ENCODE measurements at regions not wholly inside any gene's neighbourhood (a gene's known extent, or its start where the extent isn't known, plus 50 kb on each side); places are given as distances from the start of the nearest gene placed in this dataset.

DNA sequence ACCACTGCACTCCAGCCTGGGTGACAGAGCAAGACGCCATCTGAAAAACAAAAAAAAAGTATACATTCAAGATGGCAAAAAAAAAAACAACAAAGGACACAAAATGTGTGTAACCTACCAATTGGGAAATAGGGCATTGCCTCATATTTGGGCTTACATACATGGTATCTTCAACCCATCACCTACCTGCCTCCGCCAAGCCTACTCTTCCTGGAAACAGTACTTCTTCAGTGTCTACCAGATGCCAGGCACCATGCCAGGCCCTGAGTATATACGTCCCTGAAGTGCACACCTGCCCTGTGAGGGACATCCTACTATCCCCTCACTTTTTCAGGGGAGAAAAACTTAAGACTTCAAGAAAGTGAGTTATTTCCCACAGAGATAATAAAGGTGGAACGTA lies 160.2 kb downstream of the TOMM20 start:
- Histone ChIP-seq H3K79me2 (ENCODE audit: insufficient read depth, low read length) (no peaks in the 10 kb centered on the region), H4K91ac (ENCODE audit: insufficient read length, low read depth, low read length) (no peak overlapping the region), H4K8ac (replicated peaks; ENCODE audit: insufficient read length, low read depth, low read length) (no peak overlapping the region), H3K9me3 (ENCODE audit: control insufficient read depth, low read depth, low read length) (no peaks in the 10 kb centered on the region), H2BK15ac (ENCODE audit: low read depth, low read length) (no peak overlapping the region), H3K23me2 (ENCODE audit: insufficient read length, low read depth, low read length, poor library complexity, severe bottlenecking) (peaks cover 3% of the 10 kb centered on the region), H2BK5ac (ENCODE audit: insufficient read length, low read length) (no peak overlapping the region), H3K27ac (ENCODE audit: insufficient read length, low read depth, low read length) (no peak overlapping the region), H3K56ac (ENCODE audit: insufficient read length, low read depth, low read length) (no peak overlapping the region), H3K4me1 (ENCODE audit: insufficient read depth, low read length) (peaks cover 10% of the 10 kb centered on the region; the same call in 1 of the 2 replicates), H2BK20ac (ENCODE audit: low read depth, low read length, poor library complexity, severe bottlenecking) (no peak overlapping the region), H2AFZ (ENCODE audit: low read length) (no peak overlapping the region), H3K9ac (ENCODE audit: extremely low read depth, insufficient read length, low read length) (no peak overlapping the region), H4K20me1 (ENCODE audit: control insufficient read depth, insufficient read depth, insufficient read length) (no peaks in the 10 kb centered on the region), H2BK120ac (ENCODE audit: low read depth, low read length, poor library complexity, severe bottlenecking) (no peak overlapping the region), H3T11ph (ENCODE audit: low read length) (no peak overlapping the region), H3K79me1 (ENCODE audit: insufficient read depth, low read depth, low read length, poor library complexity, severe bottlenecking) (no peaks in the 10 kb centered on the region), H3K14ac (ENCODE audit: insufficient read depth, low read length) (no peak overlapping the region), H3K23ac (ENCODE audit: insufficient read length, low read depth, low read length) (no peak overlapping the region), H3K18ac (ENCODE audit: insufficient read length, low read depth, low read length) (no peak overlapping the region), H3K4ac (ENCODE audit: low read depth, low read length) (no peak overlapping the region), H3K4me2 (ENCODE audit: insufficient read depth, insufficient read length, low read length) (no peak overlapping the region), H4K5ac (ENCODE audit: insufficient read length, low read depth, low read length) (no peak overlapping the region), H2BK12ac (ENCODE audit: insufficient read length, low read depth, low read length) (no peak overlapping the region), H3K27me3 (ENCODE audit: insufficient read depth, low read length) (no peaks in the 10 kb centered on the region; the same call in 1 of the 2 replicates), H2AK5ac (ENCODE audit: insufficient read length, low read length) (no peak overlapping the region)
- H3K36me3 Mint-ChIP-seq (ENCODE audit: insufficient read depth in 1 of 3, low read depth in 3 of 3) = no peaks in the 10 kb centered on the region
- no peak overlapping the region for H3K27ac Mint-ChIP-seq
- no peak overlapping the region for H3K4me3 Mint-ChIP-seq
- DNase-seq = no peak
- H3K4me1 Mint-ChIP-seq = peaks cover 43 to 47% of the 10 kb centered on the region in 2 experiments
- no CpG with 5 or more reads among the region's 4 CpGs for WGBS (ENCODE audit: extremely low coverage, insufficient read length, low lambda C conversion rate)
- peaks cover 1% of the 10 kb centered on the region; the same call in 1 of the 2 replicates for H3K27me3 Mint-ChIP-seq (ENCODE audit: low read depth)
- no peaks in the 10 kb centered on the region; a peak in 1 of 5 replicates for H3K9me3 Mint-ChIP-seq
- TF ChIP-seq, protein P1, sequence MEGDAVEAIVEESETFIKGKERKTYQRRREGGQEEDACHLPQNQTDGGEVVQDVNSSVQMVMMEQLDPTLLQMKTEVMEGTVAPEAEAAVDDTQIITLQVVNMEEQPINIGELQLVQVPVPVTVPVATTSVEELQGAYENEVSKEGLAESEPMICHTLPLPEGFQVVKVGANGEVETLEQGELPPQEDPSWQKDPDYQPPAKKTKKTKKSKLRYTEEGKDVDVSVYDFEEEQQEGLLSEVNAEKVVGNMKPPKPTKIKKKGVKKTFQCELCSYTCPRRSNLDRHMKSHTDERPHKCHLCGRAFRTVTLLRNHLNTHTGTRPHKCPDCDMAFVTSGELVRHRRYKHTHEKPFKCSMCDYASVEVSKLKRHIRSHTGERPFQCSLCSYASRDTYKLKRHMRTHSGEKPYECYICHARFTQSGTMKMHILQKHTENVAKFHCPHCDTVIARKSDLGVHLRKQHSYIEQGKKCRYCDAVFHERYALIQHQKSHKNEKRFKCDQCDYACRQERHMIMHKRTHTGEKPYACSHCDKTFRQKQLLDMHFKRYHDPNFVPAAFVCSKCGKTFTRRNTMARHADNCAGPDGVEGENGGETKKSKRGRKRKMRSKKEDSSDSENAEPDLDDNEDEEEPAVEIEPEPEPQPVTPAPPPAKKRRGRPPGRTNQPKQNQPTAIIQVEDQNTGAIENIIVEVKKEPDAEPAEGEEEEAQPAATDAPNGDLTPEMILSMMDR (conservative IDR thresholded peaks at IDR 0.05) = no peak

All from H9 (cell line).